OCI-LY1 (cell line): ENCODE measurements at regions not wholly inside any gene's neighbourhood (a gene's known extent, or its start where the extent isn't known, plus 50 kb on each side); places are given as distances from the start of the nearest gene placed in this dataset.

Source experiments
- EZH2 ChIP-seq: fragments of 200-600 bp; sonication (generic), shearing (Covaris generic); IDR thresholded peaks from 2 replicates; pipeline ENCODE4 v1.8.0; 2017; ENCODE audit warnings: borderline replicate concordance, mixed run types, mild to moderate bottlenecking, antibody characterized with exemption, low read length, moderate library complexity, mixed read lengths
- TF ChIP-seq, protein P1 (sequence below): fragments of 200-600 bp; sonication (generic), shearing (Covaris generic); IDR thresholded peaks from 2 replicates; pipeline ENCODE4 v1.5.1; 2017; ENCODE audit warnings: mild to moderate bottlenecking, antibody characterized with exemption, low read length, moderate library complexity, mixed read lengths

DNA sequence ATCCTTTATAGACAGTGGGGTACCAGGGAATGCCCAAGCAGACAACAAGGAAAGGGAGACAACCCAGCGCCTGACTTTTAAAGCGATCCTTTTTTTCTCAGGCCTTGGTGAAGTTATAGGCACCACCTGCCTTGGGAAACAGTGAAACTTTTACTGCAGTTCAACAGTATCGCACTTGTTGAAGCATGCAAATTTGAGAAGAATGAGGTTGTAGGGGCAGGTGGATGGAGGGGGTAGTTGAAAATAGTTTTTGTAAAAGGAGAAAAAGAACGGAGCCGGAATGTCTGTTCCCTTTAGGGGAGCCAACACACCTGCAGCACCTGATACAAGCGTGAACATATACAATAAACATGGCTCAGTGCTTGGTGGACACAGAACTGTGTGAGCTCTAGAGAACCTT lies 190.2 kb upstream of the NR3C1 start:
- TF ChIP-seq, protein P1, sequence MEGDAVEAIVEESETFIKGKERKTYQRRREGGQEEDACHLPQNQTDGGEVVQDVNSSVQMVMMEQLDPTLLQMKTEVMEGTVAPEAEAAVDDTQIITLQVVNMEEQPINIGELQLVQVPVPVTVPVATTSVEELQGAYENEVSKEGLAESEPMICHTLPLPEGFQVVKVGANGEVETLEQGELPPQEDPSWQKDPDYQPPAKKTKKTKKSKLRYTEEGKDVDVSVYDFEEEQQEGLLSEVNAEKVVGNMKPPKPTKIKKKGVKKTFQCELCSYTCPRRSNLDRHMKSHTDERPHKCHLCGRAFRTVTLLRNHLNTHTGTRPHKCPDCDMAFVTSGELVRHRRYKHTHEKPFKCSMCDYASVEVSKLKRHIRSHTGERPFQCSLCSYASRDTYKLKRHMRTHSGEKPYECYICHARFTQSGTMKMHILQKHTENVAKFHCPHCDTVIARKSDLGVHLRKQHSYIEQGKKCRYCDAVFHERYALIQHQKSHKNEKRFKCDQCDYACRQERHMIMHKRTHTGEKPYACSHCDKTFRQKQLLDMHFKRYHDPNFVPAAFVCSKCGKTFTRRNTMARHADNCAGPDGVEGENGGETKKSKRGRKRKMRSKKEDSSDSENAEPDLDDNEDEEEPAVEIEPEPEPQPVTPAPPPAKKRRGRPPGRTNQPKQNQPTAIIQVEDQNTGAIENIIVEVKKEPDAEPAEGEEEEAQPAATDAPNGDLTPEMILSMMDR = no peak
- TF ChIP-seq EZH2 = no peak
